NCI-H2196 treated with DMSO at 0.1 percent for 48 hours (cell line): ENCODE measurements at regions not wholly inside any gene's neighbourhood (a gene's known extent, or its start where the extent isn't known, plus 50 kb on each side); places are given as distances from the start of the nearest gene placed in this dataset.

Experiments
- DNase-seq: peaks from one replicate; lab custom pipeline; 2025; ENCODE audit not compliant: unreplicated experiment; lab: John Stamatoyannopoulos, UW

GRCh38 chr16:17607075-17607509 is 136.3 kb upstream of the XYLT1 start:
- no peak for DNase-seq

DNA sequence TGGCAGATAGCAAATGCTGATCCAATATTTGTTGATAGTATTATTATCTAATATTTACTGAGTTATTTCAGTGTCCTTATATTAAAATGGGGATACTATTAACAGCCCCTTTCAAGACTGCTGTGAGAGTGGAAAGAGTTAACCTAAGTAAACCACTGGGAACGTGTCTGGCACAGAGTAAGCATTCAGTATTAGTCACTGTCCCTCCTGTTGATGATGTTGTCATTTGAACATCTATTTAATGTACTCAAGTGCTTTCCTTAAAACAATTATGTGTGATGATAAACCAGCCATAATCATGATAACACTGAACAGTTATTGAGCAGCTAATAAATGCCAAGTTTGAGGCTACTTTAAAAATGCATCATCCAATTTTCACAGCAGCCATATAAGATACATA is 135.7 kb upstream of the XYLT1 start:
- no peak for DNase-seq

GRCh38 chr16:17605784-17606183 is 135.0 kb upstream of the XYLT1 start:
- DNase-seq, result no peak

GRCh38 chr16:17603626-17604025 is 132.9 kb upstream of the XYLT1 start:
- DNase-seq, result no peak

- no peak for DNase-seq
Observed at GRCh38 chr16:17602678-17603077, 131.9 kb upstream of the XYLT1 start.

- no peak for DNase-seq
Observed at GRCh38 chr16:17598968-17599367, 128.2 kb upstream of the XYLT1 start.

GRCh38 chr16:17591655-17592405 is 121.1 kb upstream of the XYLT1 start:
- no peak for DNase-seq

GRCh38 chr16:17590711-17591654 is 120.2 kb upstream of the XYLT1 start:
- no peak for DNase-seq

GRCh38 chr16:17589898-17590297 is 119.1 kb upstream of the XYLT1 start:
- DNase-seq, result no peak

DNA sequence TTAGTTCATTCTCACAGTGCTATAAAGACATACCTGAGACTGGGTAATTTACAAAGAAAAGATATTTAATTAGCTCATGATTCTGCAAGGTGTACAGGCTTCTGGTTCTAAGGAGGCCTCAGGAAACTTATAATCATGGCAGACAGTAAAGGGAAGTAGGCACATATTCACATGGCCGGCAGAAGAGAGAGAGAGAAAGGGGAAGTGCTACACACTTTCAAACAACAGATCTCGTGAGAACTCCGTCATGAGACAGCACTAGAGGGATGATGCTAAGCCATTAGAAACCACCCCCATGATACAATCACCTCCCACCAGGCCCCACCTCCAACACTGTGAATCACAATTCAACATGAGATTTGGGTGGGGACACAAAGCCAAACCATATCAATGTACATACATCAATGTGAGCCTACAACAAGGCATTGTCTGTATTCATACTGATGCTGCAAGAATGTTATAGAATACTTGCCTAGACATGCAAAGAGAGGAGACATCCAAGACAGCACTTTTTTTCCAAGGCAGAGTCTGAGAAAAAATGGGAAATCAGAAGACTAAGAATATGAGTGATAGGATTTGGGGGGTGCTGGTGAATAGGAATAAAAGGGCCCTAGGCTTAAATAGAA is 114.8 kb upstream of the XYLT1 start:
- DNase-seq, result no peak

DNA sequence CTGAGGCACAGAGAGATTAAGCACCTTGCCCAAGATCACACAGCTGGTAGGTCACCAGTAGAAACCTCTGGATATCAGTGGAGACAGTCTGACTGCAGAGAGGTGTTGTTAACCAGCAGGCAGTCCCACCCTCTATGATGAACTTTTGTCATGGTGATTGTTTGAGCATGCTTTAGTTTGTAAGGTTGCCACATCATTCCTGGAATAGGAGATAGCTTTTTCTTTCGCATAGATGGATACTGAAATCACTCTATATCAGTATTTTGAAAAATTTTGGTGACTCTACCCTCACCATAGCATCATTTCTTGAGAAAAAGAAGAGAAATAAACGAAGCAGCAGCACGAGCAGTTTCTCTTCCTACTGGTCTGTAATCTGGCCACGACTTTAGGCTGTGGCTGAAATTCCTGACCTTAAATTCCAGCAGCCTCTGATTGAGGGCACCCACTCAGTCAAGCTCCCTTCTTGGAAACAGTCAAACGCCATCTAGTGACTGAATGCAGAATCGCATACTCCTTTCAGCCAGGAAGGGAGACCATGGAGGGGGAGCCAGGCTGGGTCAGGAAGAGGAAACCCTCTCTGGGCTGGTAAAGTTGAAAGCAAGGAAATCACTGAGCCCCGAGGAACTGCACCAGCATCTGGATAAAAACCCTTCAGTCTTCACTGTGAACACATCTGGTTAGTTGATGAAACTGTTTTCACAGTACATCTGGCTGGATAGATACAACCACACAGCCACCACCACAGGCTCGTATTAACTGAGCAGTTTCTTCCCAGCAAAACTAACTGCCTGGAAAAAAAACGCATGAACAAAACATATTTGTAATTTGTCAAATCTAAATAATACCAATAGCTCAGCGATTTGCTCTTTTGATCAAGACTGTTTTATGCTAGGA is 108.5 kb upstream of the XYLT1 start:
- peak; percentile 10 for DNase-seq

DNA sequence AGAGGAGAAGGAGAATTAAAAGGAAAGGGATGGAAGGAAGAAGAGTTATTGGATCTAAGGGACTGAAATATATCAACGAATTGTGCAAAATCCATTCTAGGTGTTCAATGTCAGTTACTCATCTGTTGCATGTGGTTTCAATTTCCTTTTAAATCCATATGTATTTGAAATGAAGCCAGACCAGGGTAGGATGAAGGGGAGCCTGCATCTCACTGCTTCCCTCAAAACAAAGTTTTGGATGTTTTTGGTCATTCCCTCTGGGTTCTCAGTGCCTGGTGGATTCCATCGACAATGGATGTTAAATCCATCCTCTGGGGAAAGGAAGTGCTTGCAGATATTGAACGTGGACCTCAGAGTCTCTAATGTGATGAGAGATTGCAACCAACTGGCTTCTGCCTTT is 103.5 kb upstream of the XYLT1 start:
- no peak for DNase-seq

- DNase-seq, result no peak
Observed at GRCh38 chr16:17572145-17572544, 101.4 kb upstream of the XYLT1 start.

DNA sequence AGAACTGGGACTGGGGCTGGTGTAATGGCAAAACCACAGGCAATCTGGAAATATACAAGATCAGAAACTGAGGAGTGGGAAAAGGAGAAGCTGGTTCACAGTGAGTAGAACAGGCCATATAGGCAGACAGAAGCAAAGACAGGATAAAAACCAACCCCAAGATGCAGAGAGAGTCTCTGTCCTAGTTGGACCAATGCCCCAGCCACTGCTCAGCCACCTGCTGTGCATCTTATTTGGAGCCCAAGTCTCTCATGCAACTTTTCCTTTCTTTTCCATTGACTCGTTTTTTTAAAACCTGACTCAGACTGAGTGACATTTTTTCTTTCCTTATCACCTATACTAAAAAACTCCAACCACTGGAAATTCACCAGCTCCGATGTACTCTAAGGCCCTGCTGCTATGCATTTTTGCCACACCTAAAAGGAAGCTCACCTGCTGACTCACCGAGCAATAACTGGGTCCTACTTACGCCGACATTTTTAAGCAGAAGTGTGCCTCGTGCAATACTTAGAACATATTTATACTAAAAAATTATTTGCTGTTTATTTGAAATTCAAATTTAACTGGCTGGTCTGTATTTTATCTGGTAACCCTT is 100.8 kb upstream of the XYLT1 start:
- no peak for DNase-seq

DNA sequence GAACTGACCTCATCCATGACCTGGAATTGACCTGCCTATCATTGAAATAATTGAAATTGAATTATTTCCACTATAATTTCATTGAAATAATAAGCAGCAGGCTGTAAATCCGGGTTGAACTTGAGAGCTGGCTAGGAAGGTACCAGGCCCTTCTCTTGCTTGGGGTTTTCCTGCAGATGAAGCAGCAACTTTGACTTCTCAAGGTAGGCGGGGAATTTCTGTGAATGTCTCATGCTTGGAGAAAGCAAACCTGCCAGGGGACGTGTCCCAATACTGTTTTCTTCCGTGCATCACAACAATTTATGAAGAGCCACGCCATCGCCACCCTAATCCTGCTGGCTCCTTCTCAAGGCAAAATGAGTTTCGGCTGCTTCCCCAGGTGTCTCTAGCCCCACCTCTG is 97.5 kb upstream of the XYLT1 start:
- no peak for DNase-seq

DNA sequence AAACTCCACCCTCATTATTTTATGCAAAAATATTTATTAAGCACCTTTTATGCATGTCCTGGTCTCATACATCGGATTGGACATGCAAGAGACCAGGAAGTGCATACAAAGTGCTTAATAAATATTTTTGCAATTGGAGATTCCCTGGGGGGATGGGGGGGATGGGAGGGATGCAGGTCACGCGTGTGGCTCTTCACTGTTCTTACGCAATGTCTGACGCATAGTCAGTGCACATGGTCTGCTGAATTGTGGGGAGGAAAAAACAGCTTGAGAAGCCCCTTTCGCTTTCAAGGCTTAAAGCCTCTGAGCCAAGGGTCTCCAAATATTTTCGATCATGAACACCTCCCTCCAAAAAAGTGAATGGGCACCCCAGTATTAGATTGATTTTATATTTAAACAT is 96.7 kb upstream of the XYLT1 start:
- no peak for DNase-seq

DNA sequence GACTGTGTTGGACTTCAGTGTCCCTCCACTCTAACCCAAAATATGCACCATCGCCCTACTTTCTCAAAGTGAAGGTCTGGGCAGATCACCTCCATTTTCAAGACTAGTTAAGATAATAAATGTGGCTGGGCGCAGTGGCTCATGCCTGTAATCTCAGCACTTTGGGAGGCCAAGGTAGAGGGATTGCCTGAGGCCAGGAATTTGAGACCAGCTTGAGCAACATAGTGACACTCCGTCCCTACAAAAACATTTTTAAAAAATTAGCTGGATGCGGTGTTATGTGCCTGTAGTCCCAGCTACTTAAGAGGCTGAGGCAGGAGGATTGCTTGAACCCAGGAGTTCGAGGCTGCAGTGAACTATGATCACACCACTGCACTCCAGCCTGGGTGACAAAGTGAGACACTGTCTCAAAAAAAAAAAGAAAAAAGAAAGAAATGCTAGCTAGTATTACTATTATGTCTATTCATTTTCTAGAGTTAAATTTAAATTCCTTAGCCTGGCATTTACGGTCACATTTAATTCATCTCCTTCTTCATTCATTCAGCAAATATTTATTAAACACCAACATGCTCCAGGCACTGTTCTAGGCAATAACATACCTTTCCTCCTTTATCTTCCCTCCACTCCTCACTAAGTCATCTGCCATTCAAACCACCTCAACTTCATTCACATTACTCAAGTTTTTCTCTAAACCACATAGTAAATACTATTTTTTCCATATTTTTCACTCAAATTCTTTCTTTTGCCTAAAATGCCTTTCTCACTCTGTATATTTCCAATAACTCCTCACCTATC is 96.1 kb upstream of the XYLT1 start:
- no peak for DNase-seq

- DNase-seq, result no peak
Observed at GRCh38 chr16:17566075-17566474, 95.3 kb upstream of the XYLT1 start.

GRCh38 chr16:17565605-17566004 is 94.8 kb upstream of the XYLT1 start:
- no peak for DNase-seq

DNA sequence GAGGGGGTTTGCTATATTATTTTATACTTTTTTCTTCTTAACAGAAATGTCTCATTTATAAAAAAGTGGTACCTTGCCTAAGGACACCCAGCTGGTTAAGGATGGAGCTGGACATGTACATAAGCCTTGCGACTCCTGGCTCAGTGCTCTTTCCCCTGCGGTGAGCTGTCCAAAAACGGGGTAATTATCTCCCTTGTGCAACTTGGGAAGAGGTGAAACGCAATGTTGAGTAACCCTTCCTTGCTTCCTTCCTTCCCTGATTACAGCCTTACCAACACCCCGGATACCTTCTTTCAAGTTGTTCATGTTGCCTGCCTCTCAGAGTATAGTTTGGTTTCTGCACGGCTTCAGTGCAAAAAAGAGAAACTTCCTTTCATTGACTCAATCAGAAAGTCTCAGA is 94.1 kb upstream of the XYLT1 start:
- DNase-seq, result no peak
